ENCODE measurements at regions not wholly inside any gene's neighbourhood (a gene's known extent, or its start where the extent isn't known, plus 50 kb on each side); places are given as distances from the start of the nearest gene placed in this dataset.

DNA sequence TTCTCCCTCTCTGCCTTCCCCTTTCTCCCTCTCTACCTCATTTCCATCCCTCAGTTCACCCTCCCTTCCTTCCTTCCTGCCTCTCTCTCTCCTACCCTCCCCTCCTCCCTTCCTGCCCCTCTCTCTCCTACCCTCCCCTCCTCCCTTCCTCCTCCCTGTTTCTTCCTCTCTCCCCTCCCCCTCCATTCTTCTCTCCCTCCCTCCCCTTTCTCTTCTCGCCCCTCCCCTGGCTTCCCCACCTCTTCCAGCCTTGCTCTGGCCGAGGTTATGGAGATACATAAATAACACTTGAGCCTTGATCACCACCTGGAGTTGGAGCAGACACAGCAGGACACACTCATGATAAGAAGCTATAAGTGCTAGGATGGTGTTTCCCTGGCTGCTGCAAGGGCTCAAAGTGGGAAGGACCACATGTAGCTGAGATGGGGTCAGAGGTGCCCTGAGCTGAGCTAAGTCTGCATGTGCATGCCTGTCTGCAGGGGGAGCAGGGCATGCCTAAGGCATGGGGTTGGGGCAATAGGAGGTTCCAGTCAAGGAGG lies 326.1 kb upstream of the HS6ST1 start:
- no peaks in the 10 kb centered on the region for H3K4me1 Mint-ChIP-seq (ENCODE audit: low read depth)
- no peak overlapping the region for H3K4me3 Mint-ChIP-seq
- H3K27ac Mint-ChIP-seq = no peak overlapping the region
- no peaks in the 10 kb centered on the region for H3K36me3 Mint-ChIP-seq (ENCODE audit: low read depth)
- no peak for DNase-seq
- H3K9me3 Mint-ChIP-seq = no peaks in the 10 kb centered on the region
- H3K27me3 Mint-ChIP-seq = no peaks in the 10 kb centered on the region

DNA sequence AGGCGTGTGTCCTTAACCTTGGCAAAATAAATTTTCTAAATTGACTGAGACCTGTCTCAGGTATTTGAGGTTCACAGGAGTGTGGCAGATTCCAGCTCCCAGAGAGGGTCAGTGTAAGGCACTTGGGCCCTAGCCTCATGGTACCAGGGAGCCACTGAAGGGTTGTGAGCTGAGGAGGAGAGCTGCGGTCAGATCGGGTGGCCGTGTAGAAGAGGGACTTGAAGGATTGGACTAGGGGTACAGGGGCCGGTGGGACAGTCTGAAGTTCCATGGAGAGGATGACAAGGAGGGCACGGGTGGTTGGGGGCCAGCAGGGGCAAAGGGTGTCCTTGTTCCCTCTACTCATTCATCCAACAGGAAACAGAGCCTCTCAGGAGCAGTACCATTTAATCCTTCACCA lies 327.0 kb upstream of the HS6ST1 start:
- no peaks in the 10 kb centered on the region for H3K27me3 Mint-ChIP-seq

DNA sequence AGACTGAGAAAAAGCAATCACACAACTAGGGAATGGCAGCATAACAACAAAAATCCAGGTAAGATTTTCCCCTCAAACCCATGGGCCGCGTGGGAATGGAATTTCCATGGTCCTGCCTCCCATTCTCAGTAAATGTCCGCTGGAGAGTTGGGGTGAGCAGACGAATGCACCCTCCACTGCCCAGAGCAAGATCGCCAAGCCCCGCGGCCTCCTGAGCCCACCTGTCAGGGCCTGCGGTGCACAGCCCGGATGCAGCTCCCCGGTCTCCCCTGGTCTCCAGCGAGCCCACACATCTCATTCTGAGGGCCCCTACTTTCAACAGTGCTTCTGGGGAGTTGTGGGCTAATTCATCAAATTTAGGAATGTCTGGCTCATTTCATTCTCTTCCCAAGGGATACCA lies 327.4 kb upstream of the HS6ST1 start:
- Mint-ChIP-seq H3K36me3 (ENCODE audit: low read depth) (no peaks in the 10 kb centered on the region), H3K4me3 (no peak overlapping the region), H3K27me3 (no peaks in the 10 kb centered on the region), H3K4me1 (ENCODE audit: low read depth) (no peaks in the 10 kb centered on the region), H3K9me3 (no peaks in the 10 kb centered on the region), H3K27ac (no peak overlapping the region)
- DNase-seq = no peak

More for the DNA sequence above, 327.0 kb upstream of the HS6ST1 start:
- H3K4me3 Mint-ChIP-seq = no peak overlapping the region
- no peak overlapping the region for H3K27ac Mint-ChIP-seq
- H3K9me3 Mint-ChIP-seq = no peaks in the 10 kb centered on the region
- DNase-seq = no peak
- no peaks in the 10 kb centered on the region for H3K4me1 Mint-ChIP-seq (ENCODE audit: low read depth)
- H3K36me3 Mint-ChIP-seq (ENCODE audit: low read depth) = no peaks in the 10 kb centered on the region

DNA sequence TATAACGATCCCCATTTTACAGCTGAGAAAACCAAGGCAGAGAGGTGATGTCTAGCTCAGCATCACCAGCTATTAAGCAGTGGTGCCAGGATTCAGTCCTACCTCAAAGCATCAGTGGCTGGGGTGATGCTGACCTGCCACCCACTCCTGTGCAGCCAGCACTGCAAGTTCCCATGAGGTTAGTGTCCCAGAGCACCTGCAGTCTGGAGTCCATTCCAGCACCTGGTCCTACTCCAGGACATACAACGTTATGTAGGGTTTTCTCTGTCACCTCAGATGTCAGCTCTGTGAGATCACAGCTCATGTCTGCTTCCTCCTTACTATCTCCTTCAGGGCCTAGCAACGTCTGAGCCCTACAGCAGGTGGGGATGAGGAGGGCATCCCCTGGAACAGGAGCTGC lies 328.0 kb upstream of the HS6ST1 start:
- H3K27ac Mint-ChIP-seq = no peak overlapping the region
- H3K4me1 Mint-ChIP-seq (ENCODE audit: low read depth) = no peaks in the 10 kb centered on the region
- H3K9me3 Mint-ChIP-seq = no peaks in the 10 kb centered on the region
- DNase-seq = no peak
- H3K36me3 Mint-ChIP-seq (ENCODE audit: low read depth) = no peaks in the 10 kb centered on the region
- H3K27me3 Mint-ChIP-seq = no peaks in the 10 kb centered on the region
- no peak overlapping the region for H3K4me3 Mint-ChIP-seq

DNA sequence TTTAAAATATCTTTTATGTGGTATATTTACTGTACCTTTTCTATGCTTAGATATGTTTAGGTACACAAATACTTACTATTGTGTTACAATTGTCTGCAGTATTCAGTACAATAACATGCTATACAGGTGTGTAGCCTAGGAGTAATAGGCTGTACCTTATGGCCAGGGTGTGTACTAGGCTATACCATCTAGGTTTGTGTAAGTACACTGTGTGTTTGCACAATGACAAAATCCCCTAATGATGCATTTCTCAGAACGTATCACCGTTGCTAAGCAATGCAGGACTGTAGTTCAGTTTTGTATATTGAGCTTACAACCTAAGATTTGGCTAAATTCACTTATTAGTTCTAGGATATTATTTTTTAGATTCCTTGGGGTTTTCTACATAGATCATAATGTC lies 332.3 kb upstream of the HS6ST1 start:
- Mint-ChIP-seq H3K27me3 (peaks cover 4% of the 10 kb centered on the region), H3K4me1 (ENCODE audit: low read depth) (no peaks in the 10 kb centered on the region), H3K9me3 (no peaks in the 10 kb centered on the region), H3K27ac (no peak overlapping the region), H3K4me3 (no peak overlapping the region), H3K36me3 (ENCODE audit: low read depth) (no peaks in the 10 kb centered on the region)
- DNase-seq = no peak

GRCh38 chr2:128654408-128654807 lies 335.7 kb upstream of the HS6ST1 start:
- peaks cover 9% of the 10 kb centered on the region for H3K27me3 Mint-ChIP-seq
- H3K4me1 Mint-ChIP-seq (ENCODE audit: low read depth) = no peaks in the 10 kb centered on the region
- no peak for DNase-seq
- no peak overlapping the region for H3K4me3 Mint-ChIP-seq
- no peaks in the 10 kb centered on the region for H3K36me3 Mint-ChIP-seq (ENCODE audit: low read depth)
- H3K27ac Mint-ChIP-seq = no peak overlapping the region
- no peaks in the 10 kb centered on the region for H3K9me3 Mint-ChIP-seq

DNA sequence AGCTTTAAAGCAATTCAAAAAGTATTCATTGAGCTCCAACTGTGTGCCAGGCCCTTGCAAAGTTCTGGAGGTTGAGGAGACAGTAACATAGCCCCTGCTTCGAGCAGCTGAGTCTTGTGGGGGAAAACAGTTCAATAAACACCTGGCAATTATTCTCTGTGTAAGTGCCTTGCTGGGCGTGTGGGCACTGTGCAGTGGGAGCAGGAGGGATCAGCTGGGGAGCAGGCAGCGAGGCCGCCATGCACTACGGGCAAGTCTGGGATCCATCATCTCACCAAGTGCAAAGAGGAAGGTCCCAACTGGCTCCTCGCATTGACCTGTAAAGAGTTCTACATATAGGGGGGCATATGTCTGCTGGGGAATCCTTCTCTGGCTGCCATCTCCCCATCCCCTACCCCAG lies 342.2 kb upstream of the HS6ST1 start:
- Mint-ChIP-seq H3K27ac (no peak overlapping the region), H3K4me3 (no peak overlapping the region), H3K36me3 (ENCODE audit: low read depth) (no peaks in the 10 kb centered on the region), H3K4me1 (ENCODE audit: low read depth) (no peaks in the 10 kb centered on the region), H3K27me3 (peaks cover 12% of the 10 kb centered on the region), H3K9me3 (no peaks in the 10 kb centered on the region)
- no peak for DNase-seq

- Mint-ChIP-seq H3K27me3 (peaks cover 16% of the 10 kb centered on the region), H3K4me1 (ENCODE audit: low read depth) (no peaks in the 10 kb centered on the region), H3K4me3 (no peak overlapping the region), H3K27ac (no peak overlapping the region), H3K9me3 (no peaks in the 10 kb centered on the region), H3K36me3 (ENCODE audit: low read depth) (no peaks in the 10 kb centered on the region)
- no peak for DNase-seq
Observed at GRCh38 chr2:128661311-128661710, 342.6 kb upstream of the HS6ST1 start.

DNA sequence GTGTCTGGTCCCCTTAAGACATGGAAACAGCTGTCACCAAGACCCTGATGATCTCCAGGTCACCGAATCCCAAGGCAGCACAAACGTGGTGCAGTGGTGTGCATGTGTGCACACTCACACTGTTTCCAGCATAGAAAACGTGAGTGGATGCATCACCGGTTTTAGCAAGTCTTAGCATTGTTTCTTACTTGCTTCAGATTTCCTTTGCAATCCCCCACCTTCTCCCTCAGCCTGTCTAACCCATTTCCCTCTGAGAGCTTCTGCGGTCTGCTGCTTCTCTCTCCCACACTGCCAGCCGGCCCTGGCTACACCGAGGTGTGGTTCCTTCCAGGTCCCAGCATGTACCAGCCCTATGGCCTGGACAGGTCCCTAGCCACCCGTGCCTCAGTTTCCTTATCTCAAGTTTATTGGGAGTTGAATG lies 343.4 kb upstream of the HS6ST1 start:
- H3K27me3 Mint-ChIP-seq = peaks cover 21% of the 10 kb centered on the region
- DNase-seq = no peak

GRCh38 chr2:128663371-128664050 lies 344.8 kb upstream of the HS6ST1 start:
- Mint-ChIP-seq H3K27me3 (peaks cover 28% of the 10 kb centered on the region), H3K36me3 (ENCODE audit: low read depth) (no peaks in the 10 kb centered on the region), H3K27ac (no peak overlapping the region), H3K4me3 (no peak overlapping the region), H3K9me3 (no peaks in the 10 kb centered on the region), H3K4me1 (ENCODE audit: low read depth) (no peaks in the 10 kb centered on the region)
- no peak for DNase-seq

More for the DNA sequence above, 343.4 kb upstream of the HS6ST1 start:
- Mint-ChIP-seq H3K27ac (no peak overlapping the region), H3K36me3 (ENCODE audit: low read depth) (no peaks in the 10 kb centered on the region), H3K9me3 (no peaks in the 10 kb centered on the region), H3K4me1 (ENCODE audit: low read depth) (no peaks in the 10 kb centered on the region), H3K4me3 (no peak overlapping the region)

GRCh38 chr2:128664499-128664971 lies 345.9 kb upstream of the HS6ST1 start:
- Mint-ChIP-seq H3K4me1 (ENCODE audit: low read depth) (no peaks in the 10 kb centered on the region), H3K36me3 (ENCODE audit: low read depth) (no peaks in the 10 kb centered on the region), H3K27me3 (peaks cover 25% of the 10 kb centered on the region), H3K9me3 (no peaks in the 10 kb centered on the region), H3K4me3 (no peak overlapping the region), H3K27ac (no peak overlapping the region)
- no peak for DNase-seq

GRCh38 chr2:128665113-128665512 lies 346.4 kb upstream of the HS6ST1 start:
- DNase-seq = no peak
- Mint-ChIP-seq H3K4me3 (no peak overlapping the region), H3K4me1 (ENCODE audit: low read depth) (no peaks in the 10 kb centered on the region), H3K27ac (no peak overlapping the region), H3K36me3 (ENCODE audit: low read depth) (no peaks in the 10 kb centered on the region), H3K27me3 (peaks cover 21% of the 10 kb centered on the region), H3K9me3 (no peaks in the 10 kb centered on the region)

DNA sequence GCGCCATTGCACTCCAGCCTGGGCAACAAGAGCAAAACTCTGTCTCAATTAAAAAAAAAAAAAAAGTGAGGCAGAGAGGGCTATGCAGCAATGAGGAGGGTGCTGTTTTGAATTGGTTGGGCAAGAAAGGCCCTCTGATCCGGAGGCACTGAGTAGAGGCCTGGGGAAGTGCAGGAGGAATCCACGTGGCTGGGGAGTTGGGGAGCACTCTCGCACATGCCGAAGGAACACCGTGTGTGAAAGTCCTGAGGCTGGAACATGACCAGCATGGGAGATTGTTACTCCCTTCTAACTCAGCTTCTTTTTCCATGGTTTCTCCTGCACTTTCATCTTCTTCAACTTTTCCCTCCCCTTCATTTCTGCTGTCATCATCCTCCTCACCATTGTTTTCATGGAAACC lies 347.9 kb upstream of the HS6ST1 start:
- no peaks in the 10 kb centered on the region for H3K4me1 Mint-ChIP-seq (ENCODE audit: low read depth)

GRCh38 chr2:128667391-128667790 lies 348.7 kb upstream of the HS6ST1 start:
- Mint-ChIP-seq H3K4me3 (no peak overlapping the region), H3K36me3 (ENCODE audit: low read depth) (no peaks in the 10 kb centered on the region), H3K4me1 (ENCODE audit: low read depth) (no peaks in the 10 kb centered on the region), H3K9me3 (no peaks in the 10 kb centered on the region), H3K27ac (no peak overlapping the region), H3K27me3 (peaks cover 21% of the 10 kb centered on the region)
- DNase-seq = no peak

More for the DNA sequence above, 347.9 kb upstream of the HS6ST1 start:
- Mint-ChIP-seq H3K27ac (no peak overlapping the region), H3K9me3 (no peaks in the 10 kb centered on the region), H3K36me3 (ENCODE audit: low read depth) (no peaks in the 10 kb centered on the region), H3K4me3 (no peak overlapping the region), H3K27me3 (peaks cover 21% of the 10 kb centered on the region)
- DNase-seq = no peak

- no peak for DNase-seq
- Mint-ChIP-seq H3K36me3 (ENCODE audit: low read depth) (no peaks in the 10 kb centered on the region), H3K27ac (no peak overlapping the region), H3K27me3 (peaks cover 18% of the 10 kb centered on the region), H3K4me1 (ENCODE audit: low read depth) (no peaks in the 10 kb centered on the region), H3K4me3 (no peak overlapping the region), H3K9me3 (no peaks in the 10 kb centered on the region)
Observed at GRCh38 chr2:128668946-128669345, 350.3 kb upstream of the HS6ST1 start.
